ENCODE measurements at regions not wholly inside any gene's neighbourhood (a gene's known extent, or its start where the extent isn't known, plus 50 kb on each side); places are given as distances from the start of the nearest gene placed in this dataset.

DNA sequence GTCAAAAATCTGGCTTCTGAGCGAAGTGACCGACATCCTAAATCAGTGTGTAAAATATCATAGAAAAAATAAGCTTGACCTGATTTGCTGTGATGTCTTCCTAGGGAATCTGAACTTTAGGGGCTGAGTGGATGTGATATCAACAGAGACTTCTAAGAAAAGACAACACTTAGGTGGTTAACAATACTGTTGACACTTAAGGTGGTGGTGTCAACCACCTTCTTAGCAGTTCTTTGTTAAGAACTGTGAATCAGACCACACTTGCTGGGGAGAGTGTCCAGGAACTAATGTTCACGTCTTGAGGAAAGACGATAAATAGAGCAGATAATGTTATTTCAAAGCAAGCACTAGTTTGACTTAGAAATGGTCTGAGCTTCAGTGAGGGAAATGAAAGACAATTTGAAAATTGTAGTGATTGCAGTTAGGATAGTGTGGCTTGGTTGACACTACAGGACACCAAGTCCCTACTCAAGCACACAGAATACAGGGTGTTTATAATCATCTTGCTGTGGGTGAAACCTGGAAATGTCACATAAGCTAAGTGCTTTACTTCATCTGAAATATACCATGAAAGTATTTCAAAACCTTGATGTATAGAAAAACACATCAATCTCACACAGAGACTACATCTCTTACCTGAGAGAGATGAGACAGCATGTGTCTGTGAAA lies 1936.5 kb downstream of the PCDH9 start:
- intact Hi-C loops (cut with micrococcal nuclease): loop anchor here (10.0 kb wide), 1 partner anchor 341 kb away; no protein-coding TSS in a partner anchor
- Histone ChIP-seq H2BK120ac (ENCODE audit: low read depth, low read length) (no peak overlapping the region), H3K27ac (ENCODE audit: insufficient read depth, low read length) (no peak overlapping the region), H4K5ac (ENCODE audit: low read depth, low read length) (no peak overlapping the region), H3K36me3 (ENCODE audit: control insufficient read depth, insufficient read depth, low read length) (no peaks in the 10 kb centered on the region), H4K8ac (ENCODE audit: low read depth in 2 of 2, low read length in 2 of 2) (no peak overlapping the region), H3K23ac (ENCODE audit: low read depth, low read length) (no peak overlapping the region), H3K14ac (replicated peaks; ENCODE audit: low read depth, low read length) (no peak overlapping the region), H3K9me3 (ENCODE audit: control insufficient read depth, insufficient read depth, low read length) (no peaks in the 10 kb centered on the region), H4K20me1 (ENCODE audit: insufficient read depth, low read length) (no peaks in the 10 kb centered on the region), H3K4me2 (ENCODE audit: low read depth, low read length) (no peak overlapping the region), H3K4me1 (ENCODE audit: control insufficient read depth, insufficient read depth, low read length) (peaks cover 2% of the 10 kb centered on the region; the same call in 1 of the 2 replicates), H2AK5ac (ENCODE audit: low read depth, low read length) (no peak overlapping the region), H4K91ac (ENCODE audit: insufficient read depth, low read depth, low read length) (no peak overlapping the region), H3K4ac (ENCODE audit: low read depth, low read length) (no peak overlapping the region), H3K9ac (ENCODE audit: low read depth, low read length) (no peak overlapping the region), H2AK9ac (replicated peaks; ENCODE audit: low read depth, low read length, poor library complexity) (no peak overlapping the region), H3K27me3 (ENCODE audit: control insufficient read depth, insufficient read depth, low read length) (no peaks in the 10 kb centered on the region), H3K9me1 (ENCODE audit: insufficient read depth, low read length) (no peaks in the 10 kb centered on the region), H3K4me3 (ENCODE audit: insufficient read depth, low read depth, low read length) (no peak overlapping the region), H2BK20ac (ENCODE audit: low read depth, low read length) (no peak overlapping the region), H2BK15ac (ENCODE audit: low read depth, low read length) (no peak overlapping the region), H2AFZ (replicated peaks; ENCODE audit: low read length, poor library complexity) (no peak overlapping the region), H3K18ac (ENCODE audit: low read depth, low read length) (no peak overlapping the region), H3K56ac (ENCODE audit: extremely low read depth, insufficient read depth, low read length) (no peak overlapping the region), H2BK5ac (ENCODE audit: low read depth, low read length, poor library complexity, severe bottlenecking) (no peak overlapping the region), H3K79me1 (ENCODE audit: low read depth in 1 of 2, low read length in 2 of 2) (no peaks in the 10 kb centered on the region)
- no TSS peak for BruUV-seq (replicated peaks)
- ChIA-PET CTCF (no interaction called here), POLR2A (ENCODE audit: unreplicated experiment) (no interaction called here)
- ATAC-seq (ENCODE audit: low read depth) (no peak), DNase-seq (no peak)
- dilution Hi-C loops (cut with HindIII; ENCODE audit: low sequenced_read_pairs, unreplicated experiment): no loop called here
- in situ Hi-C loops (cut with MboI; ENCODE audit: low sequenced_read_pairs): no loop called here
- TF ChIP-seq MAFK (IDR thresholded peaks at IDR 0.05; ENCODE audit: low read depth, low read length) (no peak), CHD1 (IDR thresholded peaks at IDR 0.05; ENCODE audit: low read depth, low read length) (no peak), POLR2A (IDR thresholded peaks at IDR 0.05; ENCODE audit: low read depth, low read length) (no peak), RFX5 (IDR thresholded peaks at IDR 0.05; ENCODE audit: low read depth, low read length) (no peak), BHLHE40 (IDR thresholded peaks at IDR 0.05; ENCODE audit: low read depth, low read length) (no peak)
- TF ChIP-seq, protein P1, sequence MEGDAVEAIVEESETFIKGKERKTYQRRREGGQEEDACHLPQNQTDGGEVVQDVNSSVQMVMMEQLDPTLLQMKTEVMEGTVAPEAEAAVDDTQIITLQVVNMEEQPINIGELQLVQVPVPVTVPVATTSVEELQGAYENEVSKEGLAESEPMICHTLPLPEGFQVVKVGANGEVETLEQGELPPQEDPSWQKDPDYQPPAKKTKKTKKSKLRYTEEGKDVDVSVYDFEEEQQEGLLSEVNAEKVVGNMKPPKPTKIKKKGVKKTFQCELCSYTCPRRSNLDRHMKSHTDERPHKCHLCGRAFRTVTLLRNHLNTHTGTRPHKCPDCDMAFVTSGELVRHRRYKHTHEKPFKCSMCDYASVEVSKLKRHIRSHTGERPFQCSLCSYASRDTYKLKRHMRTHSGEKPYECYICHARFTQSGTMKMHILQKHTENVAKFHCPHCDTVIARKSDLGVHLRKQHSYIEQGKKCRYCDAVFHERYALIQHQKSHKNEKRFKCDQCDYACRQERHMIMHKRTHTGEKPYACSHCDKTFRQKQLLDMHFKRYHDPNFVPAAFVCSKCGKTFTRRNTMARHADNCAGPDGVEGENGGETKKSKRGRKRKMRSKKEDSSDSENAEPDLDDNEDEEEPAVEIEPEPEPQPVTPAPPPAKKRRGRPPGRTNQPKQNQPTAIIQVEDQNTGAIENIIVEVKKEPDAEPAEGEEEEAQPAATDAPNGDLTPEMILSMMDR (conservative IDR thresholded peaks at IDR 0.05; ENCODE audit: low read depth, low read length): no peak
- TF ChIP-seq, protein P2, sequence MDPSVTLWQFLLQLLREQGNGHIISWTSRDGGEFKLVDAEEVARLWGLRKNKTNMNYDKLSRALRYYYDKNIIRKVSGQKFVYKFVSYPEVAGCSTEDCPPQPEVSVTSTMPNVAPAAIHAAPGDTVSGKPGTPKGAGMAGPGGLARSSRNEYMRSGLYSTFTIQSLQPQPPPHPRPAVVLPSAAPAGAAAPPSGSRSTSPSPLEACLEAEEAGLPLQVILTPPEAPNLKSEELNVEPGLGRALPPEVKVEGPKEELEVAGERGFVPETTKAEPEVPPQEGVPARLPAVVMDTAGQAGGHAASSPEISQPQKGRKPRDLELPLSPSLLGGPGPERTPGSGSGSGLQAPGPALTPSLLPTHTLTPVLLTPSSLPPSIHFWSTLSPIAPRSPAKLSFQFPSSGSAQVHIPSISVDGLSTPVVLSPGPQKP (IDR thresholded peaks at IDR 0.05; ENCODE audit: borderline replicate concordance, low read depth, low read length): no peak
- WGBS, 2 experiments (ENCODE audit: extremely low coverage in 2 of 2, insufficient read length in 1 of 2): no CpG with 5 or more reads among the region's 4 CpGs
